Non-pigmented ciliary epithelial cell (primary cell): ENCODE measurements at regions not wholly inside any gene's neighbourhood (a gene's known extent, or its start where the extent isn't known, plus 50 kb on each side); places are given as distances from the start of the nearest gene placed in this dataset.

ENCODE experiments used
- DNase-seq: peaks from one replicate; pipeline ENCODE4 v3.0.0-alpha.2; 2010; ENCODE audit warnings: low read depth

- DNase-seq: no peak
Measured at GRCh38 chr4:138692411-138692810, 323.2 kb upstream of the NOCT start.

DNA sequence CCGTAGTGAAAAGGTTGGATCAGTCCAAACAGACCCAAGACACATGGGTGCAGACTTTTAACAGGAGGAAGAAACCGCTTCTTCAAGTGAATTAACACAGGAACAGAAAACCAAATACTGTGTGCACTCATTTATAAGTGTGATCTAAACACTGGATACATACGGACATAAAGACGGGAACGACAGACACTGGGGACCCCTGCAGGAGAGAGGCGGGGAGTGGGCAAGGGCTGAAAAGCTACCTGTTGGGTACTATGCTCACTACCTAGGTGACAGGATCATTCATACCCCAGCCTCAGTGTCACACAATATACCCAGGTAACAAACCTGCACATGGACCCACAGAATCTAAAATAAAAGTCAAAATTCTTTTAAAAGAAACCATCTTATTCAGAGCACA is 326.0 kb upstream of the NOCT start:
- DNase-seq: no peak

GRCh38 chr4:138689187-138689586 is 326.4 kb upstream of the NOCT start:
- no peak for DNase-seq

DNA sequence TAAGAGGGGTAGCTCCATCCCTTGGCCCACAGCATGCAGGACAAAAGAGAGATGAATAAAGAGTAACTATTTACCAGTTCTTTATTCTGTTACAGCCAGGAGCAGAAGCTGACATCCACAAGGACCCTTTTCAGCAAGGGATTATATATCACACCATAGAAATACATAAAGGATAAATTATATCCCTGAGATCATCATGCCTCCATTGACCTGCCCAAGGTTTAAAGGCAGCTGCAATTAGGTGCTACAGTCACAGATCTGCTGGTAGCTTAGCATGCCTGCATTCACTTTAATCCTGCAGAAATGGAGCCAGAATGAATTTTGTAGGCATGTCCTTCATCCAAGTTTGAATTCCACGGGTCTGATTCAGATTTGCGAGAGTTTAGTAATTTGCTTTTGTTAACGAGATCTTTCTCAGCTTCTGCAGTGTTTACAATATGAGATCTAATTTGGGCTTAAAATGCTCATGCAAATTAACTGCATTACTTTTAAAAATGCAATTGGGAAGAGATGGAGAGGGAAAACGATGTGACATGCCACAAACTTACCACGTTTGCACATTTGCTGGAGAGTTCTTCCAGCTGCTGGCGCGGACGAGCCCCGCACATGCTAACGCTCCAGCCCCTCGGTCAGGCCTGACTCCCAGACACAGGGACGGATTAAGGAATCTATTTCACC is 327.0 kb upstream of the NOCT start:
- no peak for DNase-seq

- no peak for DNase-seq
Measured at GRCh38 chr4:138686106-138686835, 329.3 kb upstream of the NOCT start.

GRCh38 chr4:138685316-138685715 is 330.3 kb upstream of the NOCT start:
- no peak for DNase-seq

- no peak for DNase-seq
Measured at GRCh38 chr4:138680989-138681604, 334.5 kb upstream of the NOCT start.

DNA sequence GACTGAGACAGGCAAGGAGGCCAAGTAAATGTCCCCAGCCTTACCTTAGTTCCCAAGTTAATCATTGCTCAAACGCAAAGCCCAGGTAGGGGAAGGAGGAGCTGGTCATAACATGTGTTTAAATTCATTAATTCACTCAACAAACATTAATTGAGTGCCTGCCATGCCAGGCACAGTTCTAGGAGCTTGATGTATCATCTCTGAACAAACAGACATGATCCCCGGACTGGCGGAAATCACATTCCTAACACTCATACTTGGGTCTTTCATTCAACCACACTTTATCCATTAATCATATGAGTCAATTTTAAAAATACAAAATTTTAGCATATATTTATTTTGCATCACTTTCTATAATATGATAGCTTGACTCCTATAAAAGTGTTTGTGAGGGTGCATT is 335.3 kb upstream of the NOCT start:
- DNase-seq: no peak

DNA sequence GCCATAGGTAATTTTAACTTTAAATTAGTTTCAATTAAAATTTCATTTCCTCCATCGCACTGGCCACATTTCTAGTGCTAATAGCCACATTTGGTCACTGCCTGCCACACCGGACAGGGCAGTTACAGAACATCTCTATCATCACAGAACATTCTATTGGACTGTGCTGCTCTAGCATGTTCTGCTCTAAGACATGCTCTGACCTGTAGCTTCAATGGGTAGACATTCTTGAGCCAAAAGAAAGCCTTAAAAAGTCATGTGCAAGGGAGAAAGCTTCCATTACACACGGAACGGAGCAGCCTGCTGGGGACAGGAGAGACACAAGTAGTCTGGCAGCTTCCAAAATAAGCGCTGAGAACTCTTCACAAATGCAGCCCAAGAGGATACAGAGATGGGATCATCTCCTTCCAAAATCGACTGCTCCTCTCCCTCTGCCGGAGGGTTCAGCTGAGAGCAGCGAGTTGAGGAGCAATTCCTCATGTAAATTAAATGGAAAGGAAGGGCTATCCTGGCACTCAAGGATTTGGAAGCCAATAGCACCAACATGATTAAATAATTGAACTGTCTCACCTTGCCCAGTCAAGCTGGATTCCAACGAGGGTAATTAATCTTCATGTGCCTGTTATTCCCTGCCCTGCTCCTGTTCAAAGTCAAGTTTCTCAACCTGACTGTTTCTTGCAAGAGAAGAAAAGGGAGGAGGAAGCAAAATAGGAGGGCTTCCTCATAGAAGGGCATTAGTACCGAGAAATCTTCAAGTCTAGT is 336.4 kb upstream of the NOCT start:
- no peak for DNase-seq

- DNase-seq: no peak
Measured at GRCh38 chr4:138677748-138678147, 337.8 kb upstream of the NOCT start.

DNA sequence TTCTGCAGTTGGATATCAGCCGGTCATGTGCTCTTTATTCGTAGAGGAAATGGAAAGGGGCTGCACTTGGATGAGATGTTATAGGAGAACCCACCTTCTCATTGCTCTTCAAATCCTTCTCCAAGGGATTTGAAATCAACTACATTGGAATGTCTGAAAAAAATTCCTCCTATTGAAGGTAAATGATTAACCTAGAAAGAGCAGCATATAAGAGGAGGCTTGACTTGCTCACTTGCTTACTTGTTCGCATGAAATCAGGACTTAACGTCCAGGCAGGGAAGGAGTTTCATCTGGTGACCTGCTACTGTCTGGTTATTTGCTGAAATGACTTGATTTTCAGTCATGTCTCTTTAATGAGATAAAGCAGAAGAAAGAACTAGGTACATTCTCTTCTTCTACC is 338.4 kb upstream of the NOCT start:
- no peak for DNase-seq

- no peak for DNase-seq
Measured at GRCh38 chr4:138675685-138676084, 339.9 kb upstream of the NOCT start.

- no peak for DNase-seq
Measured at GRCh38 chr4:138674209-138674608, 341.4 kb upstream of the NOCT start.

GRCh38 chr4:138673053-138673452 is 342.5 kb upstream of the NOCT start:
- DNase-seq: no peak

DNA sequence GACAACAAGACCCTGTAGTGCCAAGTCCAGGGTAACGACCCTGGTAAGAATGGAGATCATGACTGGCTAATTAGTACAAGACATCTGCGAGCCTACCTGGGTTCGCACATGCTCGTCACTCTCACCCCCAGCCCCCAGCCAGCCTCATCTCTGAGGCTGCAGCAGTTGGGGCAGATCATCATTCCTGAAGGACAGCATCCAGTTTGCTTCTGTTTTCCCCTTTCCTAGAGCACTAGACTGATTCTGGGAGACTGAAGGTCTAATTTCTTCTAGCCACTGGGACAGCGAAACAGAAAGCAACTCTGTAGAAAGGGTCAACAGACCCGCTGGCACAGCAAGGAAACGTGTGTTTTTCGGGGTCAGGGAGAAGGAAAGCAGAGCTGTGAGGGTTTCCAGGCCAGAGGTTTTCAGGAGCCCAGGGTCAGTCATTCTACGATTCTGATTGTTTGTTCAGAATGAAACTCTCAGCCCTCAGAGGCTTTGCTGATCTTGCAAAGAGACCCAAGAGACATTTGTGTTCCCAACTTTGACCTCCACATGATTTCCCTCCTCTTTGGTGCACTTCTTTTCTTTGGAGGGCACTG is 343.1 kb upstream of the NOCT start:
- no peak for DNase-seq

- DNase-seq: no peak
Measured at GRCh38 chr4:138671606-138672084, 343.9 kb upstream of the NOCT start.

- DNase-seq: no peak
Measured at GRCh38 chr4:138671106-138671505, 344.5 kb upstream of the NOCT start.

GRCh38 chr4:138670681-138671080 is 344.9 kb upstream of the NOCT start:
- no peak for DNase-seq

- DNase-seq: peak; percentile 77
Measured at GRCh38 chr4:138669479-138670315, 345.9 kb upstream of the NOCT start.

- DNase-seq: no peak
Measured at GRCh38 chr4:138668309-138668708, 347.3 kb upstream of the NOCT start.

DNA sequence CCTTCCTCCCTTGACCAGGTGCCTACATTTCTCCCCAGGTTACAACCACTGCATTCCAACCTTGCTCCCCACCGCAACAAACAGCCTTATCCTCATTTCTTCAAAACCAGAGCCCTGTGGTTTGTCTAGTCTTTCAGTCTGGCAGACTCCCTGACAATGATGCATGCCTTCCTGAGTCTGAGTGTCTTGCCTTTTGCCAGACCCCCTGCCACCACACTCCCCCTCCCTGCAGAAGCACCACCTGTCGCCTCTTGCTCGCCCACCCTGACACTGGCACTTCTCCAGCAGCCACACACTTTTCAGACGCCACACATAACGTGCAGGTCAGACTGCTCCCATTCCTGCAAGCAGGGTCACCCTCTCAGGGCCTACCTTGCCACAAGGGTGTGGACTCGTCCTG is 349.2 kb upstream of the NOCT start:
- no peak for DNase-seq
